ENCODE measurements at regions not wholly inside any gene's neighbourhood (a gene's known extent, or its start where the extent isn't known, plus 50 kb on each side); places are given as distances from the start of the nearest gene placed in this dataset.

GRCh38 chr14:45362505-45362904 lies 109.5 kb upstream of the MIS18BP1 start:
- no peak for TF ChIP-seq CTCF (IDR thresholded peaks at IDR 0.05)
- no peak for TF ChIP-seq EP300 (IDR thresholded peaks at IDR 0.05)
- no peak for TF ChIP-seq POLR2AphosphoS5 (IDR thresholded peaks at IDR 0.05)
- TF ChIP-seq POLR2A (IDR thresholded peaks at IDR 0.05), result no peak
- Histone ChIP-seq H3K27me3 (no peaks in the 10 kb centered on the region), H3K9me3 (no peaks in the 10 kb centered on the region), H3K4me1 (peaks cover 0 to 4% (median 0%) of the 10 kb centered on the region in 4 donors), H3K27ac (peak overlapping the region in 1 of 5 donors; percentile 32), H3K36me3 (no peaks in the 10 kb centered on the region), H3K4me3 (no peak overlapping the region)
- DNase-seq, result no peak
- whole genome bisulfite sequencing, 5 donors, result 40 to 70% (median 54%) methylated on average over 1 of the region's 1 CpG
- intact Hi-C loops (cut with DNase I; ENCODE audit: low total_unique reads), result no loop called here

GRCh38 chr14:45361727-45362126 lies 108.7 kb upstream of the MIS18BP1 start:
- H3K9me3 ChIP-seq, result no peaks in the 10 kb centered on the region
- H3K4me3 ChIP-seq, result no peak overlapping the region
- intact Hi-C loops (cut with DNase I; ENCODE audit: low total_unique reads), result no loop called here
- H3K4me1 ChIP-seq, result peaks cover 0 to 4% (median 0%) of the 10 kb centered on the region in 4 donors
- H3K27ac ChIP-seq, result peak overlapping the region in 1 of 5 donors; percentile 32
- H3K36me3 ChIP-seq, result no peaks in the 10 kb centered on the region
- DNase-seq, result no peak
- WGBS, 5 donors, result 78 to 86% (median 84%) methylated on average over 2 of the region's 2 CpGs
- H3K27me3 ChIP-seq, result no peaks in the 10 kb centered on the region
- TF ChIP-seq POLR2A (IDR thresholded peaks at IDR 0.05), result no peak
- TF ChIP-seq POLR2AphosphoS5 (IDR thresholded peaks at IDR 0.05), result no peak
- TF ChIP-seq CTCF (IDR thresholded peaks at IDR 0.05), result no peak
- no peak for TF ChIP-seq EP300 (IDR thresholded peaks at IDR 0.05)

GRCh38 chr14:45359746-45360145 lies 106.7 kb upstream of the MIS18BP1 start:
- Histone ChIP-seq H3K27ac (no peak overlapping the region), H3K9me3 (no peaks in the 10 kb centered on the region), H3K4me3 (no peak overlapping the region), H3K4me1 (no peaks in the 10 kb centered on the region), H3K27me3 (no peaks in the 10 kb centered on the region), H3K36me3 (no peaks in the 10 kb centered on the region)
- TF ChIP-seq POLR2AphosphoS5 (IDR thresholded peaks at IDR 0.05) (no peak), CTCF (IDR thresholded peaks at IDR 0.05) (no peak), EP300 (IDR thresholded peaks at IDR 0.05) (no peak)
- 84 to 91% (median 87%) methylated on average over 3 of the region's 3 CpGs for WGBS, 5 donors
- intact Hi-C loops (cut with DNase I; ENCODE audit: low total_unique reads), result no loop called here
- no peak for DNase-seq

GRCh38 chr14:45332360-45332988 lies 79.5 kb upstream of the MIS18BP1 start:
- TF ChIP-seq POLR2A (IDR thresholded peaks at IDR 0.05) (no peak), EP300 (IDR thresholded peaks at IDR 0.05) (no peak), POLR2AphosphoS5 (IDR thresholded peaks at IDR 0.05) (no peak), CTCF (IDR thresholded peaks at IDR 0.05) (no peak)
- no peak overlapping the region for H3K4me3 ChIP-seq
- H3K36me3 ChIP-seq, result no peaks in the 10 kb centered on the region
- H3K27me3 ChIP-seq, result no peaks in the 10 kb centered on the region
- no peak for DNase-seq
- H3K9me3 ChIP-seq, result peaks cover 0 to 32% (median 13%) of the 10 kb centered on the region in 4 donors
- H3K27ac ChIP-seq, result no peak overlapping the region
- intact Hi-C loops (cut with DNase I; ENCODE audit: low total_unique reads), result no loop called here
- H3K4me1 ChIP-seq, result peaks cover 0 to 13% (median 3%) of the 10 kb centered on the region in 4 donors
- WGBS, 5 donors, result 24 to 49% (median 39%) methylated on average over 4 of the region's 4 CpGs
